CD14-positive monocyte (primary cell): ENCODE measurements at regions not wholly inside any gene's neighbourhood (a gene's known extent, or its start where the extent isn't known, plus 50 kb on each side); places are given as distances from the start of the nearest gene placed in this dataset.

Experiments
- DNase-seq, 3 donors: peaks; one replicate each; pipeline ENCODE4 v3.0.0-alpha.2; 2011 to 2022
- H2AFZ ChIP-seq: 2 replicates; pipeline ENCODE4 v1.6.0; 2012; ENCODE audit warnings: mild to moderate bottlenecking, low read depth, low read length, inconsistent platforms; ENCODE audit not compliant: insufficient read depth, poor library complexity, severe bottlenecking
- H3K27ac ChIP-seq, 2 donors: 1 replicate in 1 of 2; 2 replicates in 1 of 2; pipeline ENCODE4 v1.5.1; 2012 to 2013; ENCODE audit warnings: low read length in 2 of 2, control low read depth in 1 of 2, inconsistent platforms in 1 of 2, low read depth in 1 of 2, mild to moderate bottlenecking in 1 of 2
- H3K27me3 ChIP-seq, 2 donors: one replicate each; pipeline versions ENCODE4 v1.6.0 to v1.6.1; 2011 to 2013; ENCODE audit warnings: low read length in 2 of 2; ENCODE audit not compliant: control insufficient read depth in 2 of 2, insufficient read depth in 2 of 2
- H3K36me3 ChIP-seq, 2 donors: replicated peaks in 1 of 2; 1 replicate in 1 of 2; 2 replicates in 1 of 2; pipeline versions ENCODE4 v1.5.1 to v1.6.1; 2012 to 2013; ENCODE audit warnings: low read length in 2 of 2, control low read depth in 1 of 2, inconsistent platforms in 1 of 2, mild to moderate bottlenecking in 1 of 2; ENCODE audit not compliant: insufficient read depth in 2 of 2, control insufficient read depth in 1 of 2
- H3K4me1 ChIP-seq, 2 donors: 1 replicate in 1 of 2; 2 replicates in 1 of 2; pipeline versions ENCODE4 v1.5.1 to v1.6.1; 2012 to 2013; ENCODE audit warnings: low read length in 2 of 2, control low read depth in 1 of 2, inconsistent platforms in 1 of 2, mild to moderate bottlenecking in 1 of 2, moderate library complexity in 1 of 2; ENCODE audit not compliant: insufficient read depth in 2 of 2, control insufficient read depth in 1 of 2
- H3K4me2 ChIP-seq: replicated peaks from 2 replicates; pipeline ENCODE3; 2012; ENCODE audit warnings: low read length, moderate library complexity, mild to moderate bottlenecking; ENCODE audit not compliant: poor library complexity, severe bottlenecking; ENCODE audit errors: extremely low read depth
- H3K4me3 ChIP-seq, 3 experiments: fragments of 200-600 bp in 1 of 3; sonication (generic) in 1 of 3; replicated peaks in 1 of 3; 1 replicate in 2 of 3; 2 replicates in 1 of 3; pipeline ENCODE4 v1.5.1; 2011 to 2013; ENCODE audit warnings: low read length in 3 of 3, mild to moderate bottlenecking in 3 of 3, control low read depth in 2 of 3, low read depth in 2 of 3, inconsistent platforms in 1 of 3, moderate library complexity in 1 of 3
- H3K79me2 ChIP-seq: 2 replicates; pipeline ENCODE4 v1.6.0; 2012; ENCODE audit warnings: mild to moderate bottlenecking, control low read depth, inconsistent platforms, low read length, moderate library complexity; ENCODE audit not compliant: insufficient read depth
- H3K9ac ChIP-seq: 2 replicates; pipeline ENCODE4 v1.6.0; 2017; ENCODE audit warnings: low read length, mild to moderate bottlenecking; ENCODE audit not compliant: insufficient read depth, poor library complexity, severe bottlenecking
- H3K9me3 ChIP-seq, 2 donors: replicated peaks in 1 of 2; 1 replicate in 1 of 2; 2 replicates in 1 of 2; pipeline versions ENCODE4 v1.5.1 to v1.6.1; 2012 to 2013; ENCODE audit warnings: low read length in 2 of 2, control low read depth in 1 of 2; ENCODE audit not compliant: control insufficient read depth in 1 of 2, insufficient read depth in 1 of 2
- H4K20me1 ChIP-seq: 2 replicates; pipeline ENCODE4 v1.6.0; 2012; ENCODE audit warnings: mild to moderate bottlenecking, low read length, control low read depth, moderate library complexity; ENCODE audit not compliant: insufficient read depth
- H3K27ac Mint-ChIP-seq, 7 donors: one replicate each; pipeline ENCODE4 v1.8.0; 2020; ENCODE audit warnings: mild to moderate bottlenecking in 7 of 7, mixed read lengths in 7 of 7, moderate library complexity in 6 of 7, inconsistent platforms in 2 of 7
- H3K27me3 Mint-ChIP-seq, 3 donors: one replicate each; pipeline ENCODE4 v1.8.0; 2021 to 2022; ENCODE audit warnings: low read depth in 3 of 3, mild to moderate bottlenecking in 3 of 3, mixed read lengths in 3 of 3, moderate library complexity in 3 of 3, inconsistent platforms in 1 of 3
- H3K36me3 Mint-ChIP-seq, 2 donors: one replicate each; pipeline ENCODE4 v1.8.0; 2020; ENCODE audit warnings: mixed read lengths in 2 of 2, inconsistent platforms in 1 of 2, mild to moderate bottlenecking in 1 of 2
- H3K4me1 Mint-ChIP-seq: one replicate; pipeline ENCODE4 v1.8.0; 2020; ENCODE audit warnings: mild to moderate bottlenecking, mixed read lengths
- H3K4me3 Mint-ChIP-seq, 2 donors: one replicate each; pipeline ENCODE4 v1.8.0; 2020; ENCODE audit warnings: mild to moderate bottlenecking in 2 of 2, mixed read lengths in 2 of 2, moderate library complexity in 1 of 2
- H3K9me3 Mint-ChIP-seq, 7 donors: one replicate each; pipeline ENCODE4 v1.8.0; 2020 to 2022; ENCODE audit warnings: mixed read lengths in 7 of 7, mild to moderate bottlenecking in 6 of 7, moderate library complexity in 6 of 7, inconsistent platforms in 2 of 7
- CTCF ChIP-seq: fragments of 200-600 bp; IDR thresholded peaks from one replicate; pipeline ENCODE4 v1.8.0; 2022; ENCODE audit warnings: antibody characterized with exemption, mild to moderate bottlenecking
- WGBS: methylation state at CpG from one replicate; pipeline ENCODE4 v1.1.5; 2013; ENCODE audit warnings: missing lambda C conversion rate; ENCODE audit not compliant: insufficient coverage; 5-methylcytosine and 5-hydroxymethylcytosine counted together
- intact Hi-C, 2 donors: fragments of 100-400 bp; cut with micrococcal nuclease; formaldehyde crosslinking; loops; one replicate each; pipeline versions ENCODE4 v1.15.0 to v1.15.1; 2023

DNA sequence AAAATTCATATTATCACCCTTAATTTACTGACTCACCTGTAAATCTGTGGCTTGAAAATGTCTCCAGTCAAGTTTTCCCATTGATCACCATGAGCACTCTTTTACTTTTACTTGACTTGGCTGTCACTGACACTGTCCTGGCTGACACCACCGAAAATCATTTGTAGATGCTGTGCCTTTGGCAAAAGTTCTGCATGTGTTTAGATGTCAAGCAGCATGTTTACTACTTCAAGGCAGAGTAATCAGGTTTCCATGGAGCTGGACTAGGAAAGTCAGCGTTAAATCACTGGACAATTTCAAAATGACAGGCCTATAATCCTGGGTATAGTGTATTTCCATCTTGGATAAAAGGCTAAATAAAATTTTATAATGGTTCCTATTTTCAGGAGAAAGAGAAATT lies 1530.6 kb upstream of the CDH6 start:
- no peaks in the 10 kb centered on the region for H4K20me1 ChIP-seq
- H3K27ac ChIP-seq, result no peak overlapping the region
- no peaks in the 10 kb centered on the region for H3K36me3 ChIP-seq
- Mint-ChIP-seq H3K36me3 (no peaks in the 10 kb centered on the region), H3K4me3 (no peak overlapping the region), H3K4me1 (no peaks in the 10 kb centered on the region), H3K27me3 (no peaks in the 10 kb centered on the region), H3K9me3 (peaks cover 0 to 15% (median 4%) of the 10 kb centered on the region in 7 donors), H3K27ac (no peak overlapping the region)
- TF ChIP-seq CTCF, result no peak
- WGBS, result 72% methylated on average over 2 of the region's 2 CpGs
- H3K9me3 ChIP-seq, result peaks cover 6 to 17% of the 10 kb centered on the region in 2 donors
- H3K9ac ChIP-seq, result no peak overlapping the region
- DNase-seq, result no peak
- no peaks in the 10 kb centered on the region for H3K27me3 ChIP-seq
- intact Hi-C loops, result no loop called here
- H2AFZ ChIP-seq, result no peak overlapping the region
- H3K4me2 ChIP-seq, result no peak overlapping the region
- no peak overlapping the region for H3K4me3 ChIP-seq
- no peaks in the 10 kb centered on the region for H3K79me2 ChIP-seq
- no peaks in the 10 kb centered on the region for H3K4me1 ChIP-seq

DNA sequence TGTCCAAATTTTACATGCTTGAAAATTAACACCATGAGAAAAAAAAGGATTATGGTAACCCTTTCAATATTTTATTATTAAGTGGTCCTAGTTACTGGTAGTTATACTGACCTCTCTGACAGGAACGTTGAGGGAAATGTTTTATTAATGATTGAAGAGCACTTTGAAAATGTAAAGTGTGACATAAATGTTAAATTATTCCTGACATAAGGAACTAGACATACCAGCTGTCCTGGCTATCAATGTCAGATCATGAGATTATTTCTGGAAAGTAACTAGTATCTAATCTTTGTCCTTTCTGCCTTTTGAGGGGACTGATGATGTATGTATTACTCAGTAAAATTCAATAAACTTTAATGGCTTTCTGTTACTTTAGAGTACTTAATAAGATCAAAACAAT lies 1538.5 kb upstream of the CDH6 start:
- WGBS, result 60% methylated on average over 1 of the region's 1 CpG
- Histone ChIP-seq H3K4me2 (no peak overlapping the region), H3K9ac (no peak overlapping the region)

More for the DNA sequence above, 1538.5 kb upstream of the CDH6 start:
- Histone ChIP-seq H2AFZ (no peak overlapping the region), H3K27me3 (no peaks in the 10 kb centered on the region), H3K27ac (no peak overlapping the region), H3K4me3 (no peak overlapping the region), H3K4me1 (no peaks in the 10 kb centered on the region), H4K20me1 (no peaks in the 10 kb centered on the region), H3K79me2 (no peaks in the 10 kb centered on the region), H3K36me3 (no peaks in the 10 kb centered on the region), H3K9me3 (peaks cover 0 to 15% of the 10 kb centered on the region in 2 donors)
- Mint-ChIP-seq H3K4me3 (no peak overlapping the region), H3K27ac (no peak overlapping the region), H3K4me1 (no peaks in the 10 kb centered on the region), H3K27me3 (peaks cover 0 to 3% (median 0%) of the 10 kb centered on the region in 3 donors), H3K36me3 (no peaks in the 10 kb centered on the region), H3K9me3 (peaks cover 2 to 6% (median 3%) of the 10 kb centered on the region in 7 donors)
- TF ChIP-seq CTCF, result no peak
- no peak for DNase-seq
- intact Hi-C loops, result no loop called here
